ENCODE measurements at regions not wholly inside any gene's neighbourhood (a gene's known extent, or its start where the extent isn't known, plus 50 kb on each side); places are given as distances from the start of the nearest gene placed in this dataset.

- no peak for DNase-seq (ENCODE audit: low read depth, low spot score)
- H3K4me3 ChIP-seq = no peak overlapping the region
- SMC1A ChIA-PET (ENCODE audit: uncharacterized antibody, unreplicated experiment) = no interaction called here
- no peaks in the 10 kb centered on the region for H3K36me3 ChIP-seq (ENCODE audit: control insufficient read depth in 2 of 2, insufficient read depth in 2 of 2, low read length in 1 of 2)
- H3K27ac ChIP-seq (ENCODE audit: control insufficient read depth, insufficient read depth) = no peak overlapping the region
- TF ChIP-seq SREBF2 (IDR thresholded peaks at IDR 0.05; ENCODE audit: low read length) (no peak), TCF3 (IDR thresholded peaks at IDR 0.05; ENCODE audit: borderline replicate concordance, insufficient read depth, low read depth, low read length) (no peak), FOXM1 (IDR thresholded peaks at IDR 0.05; ENCODE audit: low read depth, low read length) (no peak), MLLT1 (IDR thresholded peaks at IDR 0.05) (no peak), TAF1 (IDR thresholded peaks at IDR 0.05; ENCODE audit: borderline replicate concordance, low read depth, low read length) (no peak), HSF1 (IDR thresholded peaks at IDR 0.05; ENCODE audit: low read depth, low read length) (no peak), POLR2A (IDR thresholded peaks at IDR 0.05; ENCODE audit: low read depth, low read length) (no peak), GABPA (IDR thresholded peaks at IDR 0.05; ENCODE audit: low read depth) (no peak), NR2F1 (conservative IDR thresholded peaks at IDR 0.05) (no peak), REST (IDR thresholded peaks at IDR 0.05; ENCODE audit: low read depth, low read length) (no peak), SIX5 (IDR thresholded peaks at IDR 0.05; ENCODE audit: low read depth, low read length, severe bottlenecking) (no peak), BCLAF1 (IDR thresholded peaks at IDR 0.05) (no peak), RELB (IDR thresholded peaks at IDR 0.05; ENCODE audit: low read depth) (no peak), SRF (IDR thresholded peaks at IDR 0.05; ENCODE audit: low read depth in 2 of 2, low read length in 2 of 2) (no peak), IKZF2 (IDR thresholded peaks at IDR 0.05) (no peak), CHD2 (IDR thresholded peaks at IDR 0.05; ENCODE audit: borderline replicate concordance, low read depth, low read length) (no peak)
- in situ Hi-C loops (cut with MboI) = no loop called here
- H3K9me3 ChIP-seq (replicated peaks; ENCODE audit: control insufficient read depth, insufficient read depth, low read length) = peaks cover 15% of the 10 kb centered on the region
- intact Hi-C loops (cut with micrococcal nuclease; ENCODE audit: unreplicated experiment) = no loop called here
- POLR2A ChIA-PET = no interaction called here
- no TSS peak for BruUV-seq (replicated peaks)
- RAD21 ChIA-PET (ENCODE audit: unreplicated experiment) = no interaction called here
- no peak overlapping the region for H2AFZ ChIP-seq (ENCODE audit: control insufficient read depth, low read depth, low read length)
- H3K27me3 ChIP-seq (replicated peaks in 1 of 2; ENCODE audit: control insufficient read depth in 2 of 2, insufficient read depth in 2 of 2, low read length in 1 of 2) = no peaks in the 10 kb centered on the region
- CTCF ChIA-PET = no interaction called here
- no peak for ATAC-seq
- no peaks in the 10 kb centered on the region for H3K4me1 ChIP-seq (ENCODE audit: control insufficient read depth, insufficient read depth, low read length)
- H4K20me1 ChIP-seq (ENCODE audit: control insufficient read depth, insufficient read depth) = no peaks in the 10 kb centered on the region
- no peak overlapping the region for H3K4me2 ChIP-seq (ENCODE audit: control insufficient read depth, insufficient read depth)
- no peak overlapping the region for H3K9ac ChIP-seq (ENCODE audit: control insufficient read depth, insufficient read depth, low read length)
- no peaks in the 10 kb centered on the region for H3K79me2 ChIP-seq (ENCODE audit: control insufficient read depth, insufficient read depth, low read length)
- FAIRE-seq = no peak
These were observed 101.0 kb downstream of the LITAF start for GRCh38 chr16:11485676-11486075.

Data from GM12878 (cell line).